IMR-90 (cell line): ENCODE measurements at regions not wholly inside any gene's neighbourhood (a gene's known extent, or its start where the extent isn't known, plus 50 kb on each side); places are given as distances from the start of the nearest gene placed in this dataset.

Experiments used
- ATAC-seq: fragments of 200-7000 bp; cut with Tn5 transposase; 2 replicates; pipeline ENCODE4 v1.9.1; 2020; ENCODE audit warnings: low read depth, mild to moderate bottlenecking, moderate library complexity
- BruUV-seq: library from RNA; stranded (reverse); fragments of 400-500 nt; replicated peaks from 2 replicates; lab custom pipeline; 2021; lab: Mats Ljungman, UMichigan
- CTCF ChIA-PET: fragments of 300-600 bp; formaldehyde crosslinking; extraction: SDS; loops from one replicate; lab custom pipeline; 2021; ENCODE audit warnings: antibody characterized with exemption; lab: Yijun Ruan, JAX
- POLR2A ChIA-PET: fragments of 300-600 bp; sonication (Branson Sonifier 250); formaldehyde crosslinking; loops from one replicate; lab custom pipeline; 2022; ENCODE audit warnings: antibody characterized with exemption; ENCODE audit not compliant: unreplicated experiment; lab: Charles Lee
- DNase-seq: peaks from one replicate; pipeline ENCODE4 v3.0.0; 2013
- H2AFZ ChIP-seq: replicated peaks from 2 replicates; pipeline ENCODE3; 2013; ENCODE audit warnings: low read length, mild to moderate bottlenecking; ENCODE audit not compliant: poor library complexity
- H2AK5ac ChIP-seq: 2 replicates; pipeline ENCODE4 v1.6.1; 2013; ENCODE audit warnings: low read depth, low read length, inconsistent platforms
- H2AK9ac ChIP-seq: replicated peaks from 2 replicates; pipeline ENCODE3; 2013; ENCODE audit warnings: mild to moderate bottlenecking, low read depth, low read length, moderate library complexity; ENCODE audit not compliant: poor library complexity
- H2BK120ac ChIP-seq: 2 replicates; pipeline ENCODE4 v1.6.1; 2013; ENCODE audit warnings: low read depth, low read length, inconsistent platforms
- H2BK15ac ChIP-seq: 3 replicates; pipeline ENCODE4 v1.6.1; 2013; ENCODE audit warnings: low read depth, low read length, inconsistent platforms
- H2BK20ac ChIP-seq: 2 replicates; pipeline ENCODE4 v1.6.1; 2013; ENCODE audit warnings: low read depth, mild to moderate bottlenecking, inconsistent platforms, low read length, moderate library complexity
- H2BK5ac ChIP-seq: 2 replicates; pipeline ENCODE4 v1.6.1; 2013; ENCODE audit warnings: mild to moderate bottlenecking, low read depth, low read length, inconsistent platforms; ENCODE audit not compliant: poor library complexity, severe bottlenecking
- H3K14ac ChIP-seq: replicated peaks from 2 replicates; pipeline ENCODE4 v1.6.1; 2013; ENCODE audit warnings: low read depth, low read length, inconsistent platforms
- H3K18ac ChIP-seq: 2 replicates; pipeline ENCODE4 v1.6.1; 2013; ENCODE audit warnings: low read depth, low read length, control low read depth
- H3K23ac ChIP-seq: 2 replicates; pipeline ENCODE4 v1.6.1; 2013; ENCODE audit warnings: low read depth, low read length, inconsistent platforms
- H3K27ac ChIP-seq: 2 replicates; pipeline ENCODE4 v1.5.1; 2013; ENCODE audit warnings: mild to moderate bottlenecking, control low read depth, low read length; ENCODE audit not compliant: insufficient read depth
- H3K27me3 ChIP-seq: 2 replicates; pipeline ENCODE4 v1.6.1; 2013; ENCODE audit warnings: low read length; ENCODE audit not compliant: control insufficient read depth, insufficient read depth
- H3K36me3 ChIP-seq: 2 replicates; pipeline ENCODE4 v1.6.1; 2013; ENCODE audit warnings: low read length, mixed read lengths; ENCODE audit not compliant: control insufficient read depth, insufficient read depth
- H3K4ac ChIP-seq: 2 replicates; pipeline ENCODE4 v1.6.1; 2013; ENCODE audit warnings: low read depth, low read length, inconsistent platforms
- H3K4me1 ChIP-seq: 2 replicates; pipeline ENCODE4 v1.6.1; 2013; ENCODE audit warnings: low read length, mixed read lengths; ENCODE audit not compliant: control insufficient read depth, insufficient read depth
- H3K4me2 ChIP-seq: 2 replicates; pipeline ENCODE4 v1.6.1; 2013; ENCODE audit warnings: low read depth, mild to moderate bottlenecking, control low read depth, low read length, moderate library complexity
- H3K4me3 ChIP-seq: 2 replicates; pipeline ENCODE4 v1.5.1; 2013; ENCODE audit warnings: low read depth, mild to moderate bottlenecking, control low read depth, low read length, moderate library complexity; ENCODE audit not compliant: insufficient read depth
- H3K56ac ChIP-seq: 2 replicates; pipeline ENCODE4 v1.6.1; 2013; ENCODE audit warnings: low read length, inconsistent platforms; ENCODE audit not compliant: insufficient read depth; ENCODE audit errors: extremely low read depth
- H3K79me1 ChIP-seq, 2 experiments: 2 replicates each; pipeline ENCODE4 v1.6.1; 2013; ENCODE audit warnings: low read length in 2 of 2, inconsistent platforms in 1 of 2, low read depth in 1 of 2
- H3K9ac ChIP-seq: 2 replicates; pipeline ENCODE4 v1.6.1; 2013; ENCODE audit warnings: low read depth, low read length, control low read depth
- H3K9me1 ChIP-seq: 2 replicates; pipeline ENCODE4 v1.6.1; 2013; ENCODE audit warnings: low read length, inconsistent platforms; ENCODE audit not compliant: insufficient read depth
- H3K9me3 ChIP-seq: 2 replicates; pipeline ENCODE4 v1.6.1; 2013; ENCODE audit warnings: low read length; ENCODE audit not compliant: control insufficient read depth, insufficient read depth
- H4K20me1 ChIP-seq: 2 replicates; pipeline ENCODE4 v1.6.1; 2013; ENCODE audit warnings: low read length, inconsistent platforms; ENCODE audit not compliant: insufficient read depth
- H4K5ac ChIP-seq: 2 replicates; pipeline ENCODE4 v1.6.1; 2013; ENCODE audit warnings: mild to moderate bottlenecking, low read depth, low read length, control low read depth
- H4K8ac ChIP-seq, 2 experiments: 2 replicates each; pipeline ENCODE4 v1.6.1; 2013; ENCODE audit warnings: low read depth in 2 of 2, low read length in 2 of 2, control low read depth in 1 of 2, inconsistent platforms in 1 of 2
- H4K91ac ChIP-seq: 2 replicates; pipeline ENCODE4 v1.6.1; 2013; ENCODE audit warnings: low read depth, low read length, inconsistent platforms; ENCODE audit not compliant: insufficient read depth
- CHD1 ChIP-seq: IDR thresholded peaks from 2 replicates; pipeline ENCODE4 v1.6.1; 2012; ENCODE audit warnings: low read depth, low read length, improper control_type of control experiment
- CTCF ChIP-seq: conservative IDR thresholded peaks from 2 replicates; pipeline ENCODE4 v1.5.1; 2012; ENCODE audit warnings: mild to moderate bottlenecking, low read depth, low read length, improper control_type of control experiment
- MAFK ChIP-seq: IDR thresholded peaks from 2 replicates; pipeline ENCODE4 v1.6.1; 2012; ENCODE audit warnings: low read depth, low read length, improper control_type of control experiment
- POLR2A ChIP-seq: IDR thresholded peaks from 2 replicates; pipeline ENCODE4 v1.6.1; 2012; ENCODE audit warnings: mild to moderate bottlenecking, low read depth, low read length
- WGBS, 2 experiments: methylation state at CpG; one replicate each; pipeline versions ENCODE4 v1.1.5 to v1.1.7; 2013; ENCODE audit warnings: missing lambda C conversion rate in 2 of 2; ENCODE audit not compliant: insufficient read length in 1 of 2; ENCODE audit errors: extremely low coverage in 2 of 2; 5-methylcytosine and 5-hydroxymethylcytosine counted together
- dilution Hi-C: fragments of 300-500 bp; cut with HindIII; formaldehyde crosslinking; loops from one replicate; pipeline ENCODE4 v1.14.3; 2018; ENCODE audit warnings: low sequenced_read_pairs; ENCODE audit not compliant: unreplicated experiment
- in situ Hi-C: fragments of 300-500 bp; cut with MboI; formaldehyde crosslinking; loops from 3 replicates; pipeline ENCODE4 v1.14.3; 2019; ENCODE audit warnings: low sequenced_read_pairs, inconsistent platforms, mixed read lengths
- intact Hi-C: fragments of 100-400 bp; cut with micrococcal nuclease; formaldehyde crosslinking; loops from 2 replicates; pipeline ENCODE4 v1.10.0; 2022

- no peak overlapping the region for H2AFZ ChIP-seq
- BruUV-seq = no TSS peak
- no peak overlapping the region for H2BK15ac ChIP-seq
- no peak overlapping the region for H2BK20ac ChIP-seq
- H3K56ac ChIP-seq = no peak overlapping the region
- no peak overlapping the region for H3K4me2 ChIP-seq
- no peak overlapping the region for H3K9ac ChIP-seq
- H3K9me1 ChIP-seq = no peaks in the 10 kb centered on the region
- H2AK9ac ChIP-seq = no peak overlapping the region
- no peak overlapping the region for H4K8ac ChIP-seq
- no peaks in the 10 kb centered on the region; the same call in none of the 2 replicates for H3K9me3 ChIP-seq
- no peak overlapping the region for H2BK5ac ChIP-seq
- intact Hi-C loops = no loop called here
- no peak overlapping the region for H2AK5ac ChIP-seq
- H3K18ac ChIP-seq = no peak overlapping the region
- no peaks in the 10 kb centered on the region for H3K79me1 ChIP-seq
- H3K36me3 ChIP-seq = no peaks in the 10 kb centered on the region
- DNase-seq (no peak), ATAC-seq (no peak)
- no peaks in the 10 kb centered on the region for H3K4me1 ChIP-seq
- no peak overlapping the region for H3K14ac ChIP-seq
- in situ Hi-C loops = no loop called here
- no CpG with 5 or more reads among the region's 1 CpG for WGBS, 2 experiments
- TF ChIP-seq MAFK (no peak), POLR2A (no peak), CTCF (no peak), CHD1 (no peak)
- POLR2A ChIA-PET = no interaction called here
- H3K4me3 ChIP-seq = no peak overlapping the region
- H3K27me3 ChIP-seq = no peaks in the 10 kb centered on the region
- no peak overlapping the region for H4K91ac ChIP-seq
- no peak overlapping the region for H4K5ac ChIP-seq
- no peak overlapping the region for H3K4ac ChIP-seq
- no peaks in the 10 kb centered on the region for H4K20me1 ChIP-seq
- H2BK120ac ChIP-seq = no peak overlapping the region
- H3K27ac ChIP-seq = no peak overlapping the region
- dilution Hi-C loops = no loop called here
- no peak overlapping the region for H3K23ac ChIP-seq
- CTCF ChIA-PET = no interaction called here
Measured at GRCh38 chr4:35252071-35252470, 992.2 kb downstream of the ARAP2 start.
